ENCODE measurements at regions not wholly inside any gene's neighbourhood (a gene's known extent, or its start where the extent isn't known, plus 50 kb on each side); places are given as distances from the start of the nearest gene placed in this dataset.

DNA sequence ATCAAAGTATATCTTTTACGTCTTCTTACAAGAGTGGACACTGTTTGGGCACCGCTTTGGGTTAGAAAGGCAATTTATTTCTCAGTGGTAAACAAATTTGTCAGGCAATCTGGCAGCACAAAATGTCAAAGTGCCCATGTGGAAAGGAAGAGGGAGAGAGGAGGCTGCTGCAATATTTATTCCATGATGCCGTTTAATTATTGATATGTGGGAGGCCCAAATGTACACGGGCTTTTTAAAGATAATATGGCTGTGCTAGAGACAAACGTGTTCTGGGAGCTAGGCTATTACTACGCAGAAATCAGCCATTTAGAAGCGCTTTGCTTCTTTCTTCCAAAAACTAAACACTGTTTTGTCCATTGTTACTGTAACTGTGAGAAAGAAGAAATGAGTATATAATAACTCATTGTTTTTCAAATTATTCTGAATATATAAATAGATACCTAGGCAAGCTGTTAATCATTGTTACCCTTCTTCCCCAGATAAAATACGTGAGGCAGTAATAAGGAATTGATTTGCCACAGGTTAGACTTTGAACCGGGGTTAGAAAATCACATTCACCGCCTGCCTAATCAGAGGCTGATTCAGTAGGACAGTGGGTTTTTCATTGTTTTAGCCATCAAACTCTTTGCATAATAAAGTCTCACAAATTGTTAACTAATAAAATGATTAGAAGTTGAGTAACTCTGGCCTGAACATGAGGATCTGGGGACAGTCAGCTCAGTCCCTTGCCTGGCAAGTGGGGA, 116.5 kb upstream of the FRMD4A start:
- ATAC-seq (replicated peaks; ENCODE audit: extremely low read depth, poor library complexity, severe bottlenecking), result no peak
- no peaks in the 10 kb centered on the region for H3K36me3 Mint-ChIP-seq (ENCODE audit: insufficient read depth)
- no peak overlapping the region for H3K27ac Mint-ChIP-seq (ENCODE audit: low read depth)

GRCh38 chr10:14439451-14440259, 108.9 kb upstream of the FRMD4A start:
- peaks cover 44% of the 10 kb centered on the region for H3K27me3 Mint-ChIP-seq
- peaks cover 2% of the 10 kb centered on the region for H3K36me3 Mint-ChIP-seq (ENCODE audit: insufficient read depth)
- no peak overlapping the region for H3K27ac Mint-ChIP-seq (ENCODE audit: low read depth)
- no peak overlapping the region for H3K4me3 Mint-ChIP-seq
- H3K4me1 Mint-ChIP-seq, result no peaks in the 10 kb centered on the region
- DNase-seq (ENCODE audit: low spot score in 2 of 2) (no peak), ATAC-seq (replicated peaks; ENCODE audit: extremely low read depth, poor library complexity, severe bottlenecking) (no peak)
- no peaks in the 10 kb centered on the region for H3K9me3 Mint-ChIP-seq

More for the DNA sequence above, 116.5 kb upstream of the FRMD4A start:
- H3K4me1 Mint-ChIP-seq, result no peaks in the 10 kb centered on the region
- H3K27me3 Mint-ChIP-seq, result peaks cover 30% of the 10 kb centered on the region
- H3K9me3 Mint-ChIP-seq, result no peaks in the 10 kb centered on the region
- no peak overlapping the region for H3K4me3 Mint-ChIP-seq
- no peak for DNase-seq (ENCODE audit: low spot score in 2 of 2)

GRCh38 chr10:14438576-14438975, 107.9 kb upstream of the FRMD4A start:
- Mint-ChIP-seq H3K9me3 (no peaks in the 10 kb centered on the region), H3K27me3 (peaks cover 55% of the 10 kb centered on the region), H3K4me1 (no peaks in the 10 kb centered on the region), H3K36me3 (ENCODE audit: insufficient read depth) (peaks cover 2% of the 10 kb centered on the region), H3K27ac (ENCODE audit: low read depth) (no peak overlapping the region), H3K4me3 (no peak overlapping the region)
- DNase-seq (ENCODE audit: low spot score in 2 of 2) (no peak), ATAC-seq (replicated peaks; ENCODE audit: extremely low read depth, poor library complexity, severe bottlenecking) (no peak)

GRCh38 chr10:14438057-14438456, 107.3 kb upstream of the FRMD4A start:
- peaks cover 2% of the 10 kb centered on the region for H3K36me3 Mint-ChIP-seq (ENCODE audit: insufficient read depth)
- H3K4me1 Mint-ChIP-seq, result no peaks in the 10 kb centered on the region
- H3K27ac Mint-ChIP-seq (ENCODE audit: low read depth), result no peak overlapping the region
- no peak for ATAC-seq (replicated peaks; ENCODE audit: extremely low read depth, poor library complexity, severe bottlenecking)
- no peak overlapping the region for H3K4me3 Mint-ChIP-seq
- no peaks in the 10 kb centered on the region for H3K9me3 Mint-ChIP-seq
- peaks cover 56% of the 10 kb centered on the region for H3K27me3 Mint-ChIP-seq
- DNase-seq (ENCODE audit: low spot score in 2 of 2), result no peak

GRCh38 chr10:14435976-14436632, 105.4 kb upstream of the FRMD4A start:
- peaks cover 2% of the 10 kb centered on the region for H3K36me3 Mint-ChIP-seq (ENCODE audit: insufficient read depth)
- H3K4me3 Mint-ChIP-seq, result no peak overlapping the region
- H3K4me1 Mint-ChIP-seq, result no peaks in the 10 kb centered on the region
- no peak for ATAC-seq (replicated peaks; ENCODE audit: extremely low read depth, poor library complexity, severe bottlenecking)
- H3K9me3 Mint-ChIP-seq, result no peaks in the 10 kb centered on the region
- no peak overlapping the region for H3K27ac Mint-ChIP-seq (ENCODE audit: low read depth)
- H3K27me3 Mint-ChIP-seq, result peaks cover 37% of the 10 kb centered on the region
- DNase-seq (ENCODE audit: low spot score in 2 of 2), result no peak

DNA sequence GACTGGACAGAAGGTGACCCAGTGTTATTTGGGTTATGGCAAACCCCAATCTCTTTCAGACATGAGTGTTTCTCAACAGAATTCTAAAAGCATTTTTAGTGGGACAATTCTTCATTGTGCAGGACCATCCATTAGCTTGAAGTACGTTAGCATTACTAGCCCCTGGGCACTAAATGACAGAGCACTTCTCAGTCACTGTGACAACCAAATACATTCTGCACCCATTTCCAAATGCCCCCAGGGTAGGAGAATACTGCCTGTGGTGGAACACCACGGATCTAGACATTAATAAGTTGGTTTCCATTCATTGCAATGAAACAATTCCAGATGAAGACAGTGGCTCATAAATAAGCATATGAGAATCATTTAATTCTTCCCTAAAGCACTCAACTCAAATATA, 102.4 kb upstream of the FRMD4A start:
- ATAC-seq (replicated peaks; ENCODE audit: extremely low read depth, poor library complexity, severe bottlenecking) (no peak), DNase-seq (ENCODE audit: low spot score in 2 of 2) (no peak)
- H3K36me3 Mint-ChIP-seq (ENCODE audit: insufficient read depth), result no peaks in the 10 kb centered on the region
- H3K4me1 Mint-ChIP-seq, result no peaks in the 10 kb centered on the region
- no peak overlapping the region for H3K27ac Mint-ChIP-seq (ENCODE audit: low read depth)
- no peaks in the 10 kb centered on the region for H3K9me3 Mint-ChIP-seq
- H3K4me3 Mint-ChIP-seq, result no peak overlapping the region
- H3K27me3 Mint-ChIP-seq, result peaks cover 35% of the 10 kb centered on the region

- Mint-ChIP-seq H3K27ac (ENCODE audit: low read depth) (no peak overlapping the region), H3K36me3 (ENCODE audit: insufficient read depth) (no peaks in the 10 kb centered on the region), H3K4me1 (no peaks in the 10 kb centered on the region), H3K27me3 (peaks cover 48% of the 10 kb centered on the region), H3K9me3 (peaks cover 7% of the 10 kb centered on the region), H3K4me3 (no peak overlapping the region)
- no peak for ATAC-seq (replicated peaks; ENCODE audit: extremely low read depth, poor library complexity, severe bottlenecking)
- DNase-seq (ENCODE audit: low spot score in 2 of 2), result no peak
These were observed 101.1 kb upstream of the FRMD4A start for GRCh38 chr10:14431868-14432267.

GRCh38 chr10:14429043-14429700, 98.4 kb upstream of the FRMD4A start:
- no peak for ATAC-seq (replicated peaks; ENCODE audit: extremely low read depth, poor library complexity, severe bottlenecking)
- Mint-ChIP-seq H3K27ac (ENCODE audit: low read depth) (no peak overlapping the region), H3K4me3 (no peak overlapping the region), H3K4me1 (no peaks in the 10 kb centered on the region), H3K9me3 (peaks cover 10% of the 10 kb centered on the region), H3K36me3 (ENCODE audit: insufficient read depth) (no peaks in the 10 kb centered on the region), H3K27me3 (peaks cover 55% of the 10 kb centered on the region)
- DNase-seq (ENCODE audit: low spot score in 2 of 2), result no peak

DNA sequence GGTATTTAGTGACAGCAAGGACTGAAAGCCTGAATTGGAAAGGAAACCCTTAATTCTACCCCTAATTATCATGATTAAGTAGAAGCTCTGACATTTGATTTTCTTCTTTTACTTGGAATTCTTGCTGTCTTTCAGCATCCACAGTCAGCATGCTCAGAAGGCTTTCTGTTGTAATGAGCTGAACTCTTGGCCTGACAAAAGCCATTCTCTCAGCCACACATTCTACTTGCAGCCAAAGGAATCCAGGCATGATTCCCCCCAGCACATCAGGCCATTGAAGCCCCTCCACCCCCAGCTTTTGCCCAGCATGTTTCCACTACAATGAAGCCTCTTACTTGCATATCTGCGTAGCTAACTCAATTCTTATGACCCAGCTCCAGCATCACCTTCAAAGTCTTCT, 94.3 kb upstream of the FRMD4A start:
- no peak for DNase-seq (ENCODE audit: low spot score in 2 of 2)
- Mint-ChIP-seq H3K9me3 (peaks cover 10% of the 10 kb centered on the region), H3K4me1 (no peaks in the 10 kb centered on the region), H3K27me3 (peaks cover 66% of the 10 kb centered on the region), H3K4me3 (no peak overlapping the region), H3K27ac (ENCODE audit: low read depth) (no peak overlapping the region), H3K36me3 (ENCODE audit: insufficient read depth) (no peaks in the 10 kb centered on the region)
- no peak for ATAC-seq (replicated peaks; ENCODE audit: extremely low read depth, poor library complexity, severe bottlenecking)

DNA sequence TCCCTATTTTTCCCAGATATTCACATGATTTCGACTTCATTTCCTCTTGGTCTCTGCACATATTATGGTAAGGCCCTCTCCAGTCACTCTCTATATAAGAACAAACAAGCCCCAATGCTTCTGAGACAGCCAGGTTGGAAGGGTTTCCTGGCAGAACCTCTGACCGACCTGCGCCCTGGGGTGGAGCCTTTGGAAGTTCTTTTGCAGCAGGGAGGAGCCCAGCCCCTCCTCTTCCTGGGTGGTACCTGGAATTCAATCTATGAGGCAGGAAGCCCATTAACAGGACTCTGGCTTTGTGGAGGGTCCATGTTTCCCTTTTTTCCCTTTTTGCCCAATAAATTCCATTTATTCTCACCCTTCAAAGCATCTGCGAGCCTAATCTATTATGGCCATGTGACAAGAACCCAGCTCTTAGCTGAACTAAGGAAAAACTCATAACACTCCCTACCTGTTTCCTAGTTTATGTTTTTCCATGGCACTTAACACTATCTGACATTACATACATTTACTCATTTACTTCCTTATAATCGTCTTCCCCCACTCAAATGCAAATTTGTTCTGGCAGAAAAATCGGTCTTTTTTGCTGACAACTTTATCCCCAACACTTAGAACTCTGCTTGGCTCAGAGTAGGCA, 92.5 kb upstream of the FRMD4A start:
- DNase-seq (ENCODE audit: low spot score in 2 of 2) (no peak), ATAC-seq (replicated peaks; ENCODE audit: extremely low read depth, poor library complexity, severe bottlenecking) (no peak)
- peaks cover 10% of the 10 kb centered on the region for H3K9me3 Mint-ChIP-seq
- no peaks in the 10 kb centered on the region for H3K4me1 Mint-ChIP-seq
- H3K4me3 Mint-ChIP-seq, result no peak overlapping the region
- H3K27me3 Mint-ChIP-seq, result peaks cover 62% of the 10 kb centered on the region
- no peaks in the 10 kb centered on the region for H3K36me3 Mint-ChIP-seq (ENCODE audit: insufficient read depth)
- no peak overlapping the region for H3K27ac Mint-ChIP-seq (ENCODE audit: low read depth)

- no peaks in the 10 kb centered on the region for H3K4me1 Mint-ChIP-seq
- no peak overlapping the region for H3K4me3 Mint-ChIP-seq
- no peak for ATAC-seq (replicated peaks; ENCODE audit: extremely low read depth, poor library complexity, severe bottlenecking)
- peaks cover 6% of the 10 kb centered on the region for H3K9me3 Mint-ChIP-seq
- no peak overlapping the region for H3K27ac Mint-ChIP-seq (ENCODE audit: low read depth)
- no peaks in the 10 kb centered on the region for H3K36me3 Mint-ChIP-seq (ENCODE audit: insufficient read depth)
- no peak for DNase-seq (ENCODE audit: low spot score in 2 of 2)
- H3K27me3 Mint-ChIP-seq, result peaks cover 62% of the 10 kb centered on the region
These were observed 91.7 kb upstream of the FRMD4A start for GRCh38 chr10:14422431-14422830.

- DNase-seq (ENCODE audit: low spot score in 2 of 2), result no peak
- peaks cover 4% of the 10 kb centered on the region for H3K9me3 Mint-ChIP-seq
- H3K27ac Mint-ChIP-seq (ENCODE audit: low read depth), result no peak overlapping the region
- no peaks in the 10 kb centered on the region for H3K36me3 Mint-ChIP-seq (ENCODE audit: insufficient read depth)
- H3K4me3 Mint-ChIP-seq, result no peak overlapping the region
- H3K27me3 Mint-ChIP-seq, result peaks cover 62% of the 10 kb centered on the region
- ATAC-seq (replicated peaks; ENCODE audit: extremely low read depth, poor library complexity, severe bottlenecking), result no peak
- H3K4me1 Mint-ChIP-seq, result no peaks in the 10 kb centered on the region
These were observed 91.2 kb upstream of the FRMD4A start for GRCh38 chr10:14421941-14422340.

Measured in central memory CD8-positive, alpha-beta T cell (primary cell).